ENCODE measurements at regions not wholly inside any gene's neighbourhood (a gene's known extent, or its start where the extent isn't known, plus 50 kb on each side); places are given as distances from the start of the nearest gene placed in this dataset.

GRCh38 chr5:2330325-2331130 is 420.9 kb downstream of the IRX2 start:
- no peaks in the 10 kb centered on the region for H3K27me3 ChIP-seq
- intact Hi-C loops (cut with DNase I) = no loop called here
- DNase-seq = no peak
- no peak overlapping the region for H3K4me3 ChIP-seq
- H3K36me3 ChIP-seq = no peaks in the 10 kb centered on the region
- H3K27ac ChIP-seq = no peak overlapping the region
- no peaks in the 10 kb centered on the region for H3K9me3 ChIP-seq
- no peaks in the 10 kb centered on the region for H3K4me1 ChIP-seq (ENCODE audit: insufficient read depth)
- TF ChIP-seq EP300 (IDR thresholded peaks at IDR 0.05) = no peak
- no peak for TF ChIP-seq POLR2A (IDR thresholded peaks at IDR 0.05)
- no peak for TF ChIP-seq CTCF (IDR thresholded peaks at IDR 0.05)
- 79 to 82% (median 82%) methylated on average over 13 of the region's 13 CpGs for WGBS, 3 donors

GRCh38 chr5:2329741-2330140 is 421.7 kb downstream of the IRX2 start:
- 82 to 88% (median 84%) methylated on average over 12 of the region's 12 CpGs for WGBS, 3 donors
- Histone ChIP-seq H3K27ac (no peak overlapping the region), H3K4me3 (no peak overlapping the region), H3K27me3 (no peaks in the 10 kb centered on the region), H3K36me3 (no peaks in the 10 kb centered on the region), H3K9me3 (no peaks in the 10 kb centered on the region), H3K4me1 (ENCODE audit: insufficient read depth) (no peaks in the 10 kb centered on the region)
- no peak for DNase-seq
- TF ChIP-seq CTCF (IDR thresholded peaks at IDR 0.05) (no peak), POLR2A (IDR thresholded peaks at IDR 0.05) (no peak), EP300 (IDR thresholded peaks at IDR 0.05) (no peak)
- intact Hi-C loops (cut with DNase I) = no loop called here

- Histone ChIP-seq H3K4me3 (no peak overlapping the region), H3K9me3 (no peaks in the 10 kb centered on the region), H3K27ac (no peak overlapping the region), H3K4me1 (ENCODE audit: insufficient read depth) (no peaks in the 10 kb centered on the region), H3K36me3 (no peaks in the 10 kb centered on the region), H3K27me3 (no peaks in the 10 kb centered on the region)
- intact Hi-C loops (cut with DNase I) = no loop called here
- DNase-seq = no peak
- TF ChIP-seq CTCF (IDR thresholded peaks at IDR 0.05) (no peak), EP300 (IDR thresholded peaks at IDR 0.05) (no peak), POLR2A (IDR thresholded peaks at IDR 0.05) (no peak)
- WGBS, 3 donors = 4 to 14% (median 7%) methylated on average over 1 of the region's 1 CpG
These were observed 424.9 kb downstream of the IRX2 start for GRCh38 chr5:2326601-2327000.

- WGBS, 3 donors = 86 to 90% (median 88%) methylated on average over 11 of the region's 11 CpGs
- intact Hi-C loops (cut with DNase I) = no loop called here
- H3K36me3 ChIP-seq = no peaks in the 10 kb centered on the region
- H3K27ac ChIP-seq = no peak overlapping the region
- no peak for DNase-seq
- no peak overlapping the region for H3K4me3 ChIP-seq
- H3K4me1 ChIP-seq (ENCODE audit: insufficient read depth) = no peaks in the 10 kb centered on the region
- H3K9me3 ChIP-seq = no peaks in the 10 kb centered on the region
- no peaks in the 10 kb centered on the region for H3K27me3 ChIP-seq
- TF ChIP-seq POLR2A (IDR thresholded peaks at IDR 0.05) = no peak
- no peak for TF ChIP-seq CTCF (IDR thresholded peaks at IDR 0.05)
- no peak for TF ChIP-seq EP300 (IDR thresholded peaks at IDR 0.05)
These were observed 426.7 kb downstream of the IRX2 start for GRCh38 chr5:2324788-2325187.

All from ovary (tissue), 7 donors.